SIG-M5 treated with dmso at 0.1 percent for 504 hours (cell line): ENCODE measurements at regions not wholly inside any gene's neighbourhood (a gene's known extent, or its start where the extent isn't known, plus 50 kb on each side); places are given as distances from the start of the nearest gene placed in this dataset.
"Not testable (repeated sequence)": the region's sequence is repeated elsewhere in the genome, so short reads cannot be mapped to it uniquely, and the experiment has no call there.

ENCODE experiments used
- DNase-seq: peaks from one replicate; lab custom pipeline; 2025; ENCODE audit not compliant: unreplicated experiment; lab: John Stamatoyannopoulos, UW

GRCh38 chr11:49442669-49443068 is 234.3 kb upstream of the FOLH1 start:
- DNase-seq = no peak

- not testable (repeated sequence) for DNase-seq
Measured at GRCh38 chr11:49439901-49440300, 231.5 kb upstream of the FOLH1 start.

- DNase-seq = not testable (repeated sequence)
Measured at GRCh38 chr11:49434308-49434707, 225.9 kb upstream of the FOLH1 start.

GRCh38 chr11:49432242-49432848 is 223.9 kb upstream of the FOLH1 start:
- DNase-seq = no peak

- DNase-seq = no peak
Measured at GRCh38 chr11:49424136-49424535, 215.7 kb upstream of the FOLH1 start.

GRCh38 chr11:49418877-49419276 is 210.5 kb upstream of the FOLH1 start:
- not testable (repeated sequence) for DNase-seq

- DNase-seq = no peak
Measured at GRCh38 chr11:49405743-49406142, 197.3 kb upstream of the FOLH1 start.

GRCh38 chr11:49395789-49396188 is 187.4 kb upstream of the FOLH1 start:
- DNase-seq = not testable (repeated sequence)

- DNase-seq = not testable (repeated sequence)
Measured at GRCh38 chr11:49390362-49390761, 182.0 kb upstream of the FOLH1 start.

- DNase-seq = not testable (repeated sequence)
Measured at GRCh38 chr11:49389149-49389548, 180.7 kb upstream of the FOLH1 start.

GRCh38 chr11:49384371-49384770 is 176.0 kb upstream of the FOLH1 start:
- DNase-seq = not testable (repeated sequence)

- no peak for DNase-seq
Measured at GRCh38 chr11:49377978-49378377, 169.6 kb upstream of the FOLH1 start.

- DNase-seq = not testable (repeated sequence)
Measured at GRCh38 chr11:49373866-49374265, 165.5 kb upstream of the FOLH1 start.

- DNase-seq = not testable (repeated sequence)
Measured at GRCh38 chr11:49373385-49373784, 165.0 kb upstream of the FOLH1 start.

- DNase-seq = not testable (repeated sequence)
Measured at GRCh38 chr11:49372137-49372536, 163.7 kb upstream of the FOLH1 start.

- not testable (repeated sequence) for DNase-seq
Measured at GRCh38 chr11:49368556-49368955, 160.2 kb upstream of the FOLH1 start.

GRCh38 chr11:49365375-49365774 is 157.0 kb upstream of the FOLH1 start:
- DNase-seq = not testable (repeated sequence)

GRCh38 chr11:49362994-49363393 is 154.6 kb upstream of the FOLH1 start:
- not testable (repeated sequence) for DNase-seq

- DNase-seq = not testable (repeated sequence)
Measured at GRCh38 chr11:49354536-49354935, 146.1 kb upstream of the FOLH1 start.

GRCh38 chr11:49352868-49353267 is 144.5 kb upstream of the FOLH1 start:
- DNase-seq = not testable (repeated sequence)

GRCh38 chr11:49346627-49347026 is 138.2 kb upstream of the FOLH1 start:
- not testable (repeated sequence) for DNase-seq

GRCh38 chr11:49328485-49329186 is 120.2 kb upstream of the FOLH1 start:
- not testable (repeated sequence) for DNase-seq
